Natural killer cell (primary cell): ENCODE measurements at regions not wholly inside any gene's neighbourhood (a gene's known extent, or its start where the extent isn't known, plus 50 kb on each side); places are given as distances from the start of the nearest gene placed in this dataset.

Experiments used
- ATAC-seq, 3 donors: fragments of 150-1000 bp in 2 of 3; fragments of 200-7000 bp in 1 of 3; cut with Tn5 transposase; 1 replicate in 1 of 3; 2 replicates in 2 of 3; pipeline ENCODE4 v1.10.0; 2021; ENCODE audit warnings: mild to moderate bottlenecking in 2 of 3, moderate library complexity in 2 of 3
- DNase-seq, 2 donors: peaks; one replicate each; pipeline versions ENCODE4 v3.0.0 to v3.0.0-alpha.2; 2013 to 2021; ENCODE audit warnings: mixed read lengths in 1 of 2
- H3K27ac ChIP-seq: one replicate; pipeline ENCODE4 v1.5.1; 2013; ENCODE audit warnings: mild to moderate bottlenecking, low read length
- H3K27me3 ChIP-seq: one replicate; pipeline ENCODE4 v1.6.1; 2013; ENCODE audit warnings: low read length; ENCODE audit not compliant: control insufficient read depth, insufficient read depth
- H3K36me3 ChIP-seq: one replicate; pipeline ENCODE4 v1.6.1; 2013; ENCODE audit warnings: low read length; ENCODE audit not compliant: control insufficient read depth, insufficient read depth
- H3K4me1 ChIP-seq: one replicate; pipeline ENCODE4 v1.6.1; 2013; ENCODE audit warnings: low read length; ENCODE audit not compliant: control insufficient read depth, insufficient read depth
- H3K4me3 ChIP-seq: one replicate; pipeline ENCODE4 v1.5.1; 2013; ENCODE audit warnings: low read length
- H3K9me3 ChIP-seq: one replicate; pipeline ENCODE4 v1.6.1; 2013; ENCODE audit warnings: low read length; ENCODE audit not compliant: control insufficient read depth, insufficient read depth
- H3K27ac Mint-ChIP-seq, 2 donors: one replicate each; pipeline ENCODE4 v1.8.0; 2022; ENCODE audit warnings: mild to moderate bottlenecking in 2 of 2, mixed read lengths in 2 of 2, moderate library complexity in 1 of 2
- H3K27me3 Mint-ChIP-seq, 2 donors: one replicate each; pipeline ENCODE4 v1.8.0; 2022; ENCODE audit warnings: low read depth in 2 of 2, mixed read lengths in 2 of 2
- H3K36me3 Mint-ChIP-seq: one replicate; pipeline ENCODE4 v1.8.0; 2022; ENCODE audit warnings: mixed read lengths
- H3K4me1 Mint-ChIP-seq, 2 donors: one replicate each; pipeline ENCODE4 v1.8.0; 2022; ENCODE audit warnings: mixed read lengths in 2 of 2
- H3K4me3 Mint-ChIP-seq: one replicate; pipeline ENCODE4 v1.8.0; 2022; ENCODE audit warnings: mild to moderate bottlenecking, moderate library complexity, mixed read lengths
- H3K9me3 Mint-ChIP-seq, 2 donors: one replicate each; pipeline ENCODE4 v1.8.0; 2022; ENCODE audit warnings: mixed read lengths in 2 of 2
- WGBS: methylation state at CpG from one replicate; pipeline ENCODE4 v1.1.7; 2013; ENCODE audit warnings: missing lambda C conversion rate; ENCODE audit not compliant: insufficient coverage; 5-methylcytosine and 5-hydroxymethylcytosine counted together
- intact Hi-C: fragments of 100-400 bp; cut with micrococcal nuclease; formaldehyde crosslinking; loops from one replicate; pipeline ENCODE4 v1.14.2; 2022
- TF ChIP-seq, protein P1 (sequence below): fragments of 200-600 bp; IDR thresholded peaks from one replicate; pipeline ENCODE4 v1.8.0; 2022; ENCODE audit warnings: antibody characterized with exemption

DNA sequence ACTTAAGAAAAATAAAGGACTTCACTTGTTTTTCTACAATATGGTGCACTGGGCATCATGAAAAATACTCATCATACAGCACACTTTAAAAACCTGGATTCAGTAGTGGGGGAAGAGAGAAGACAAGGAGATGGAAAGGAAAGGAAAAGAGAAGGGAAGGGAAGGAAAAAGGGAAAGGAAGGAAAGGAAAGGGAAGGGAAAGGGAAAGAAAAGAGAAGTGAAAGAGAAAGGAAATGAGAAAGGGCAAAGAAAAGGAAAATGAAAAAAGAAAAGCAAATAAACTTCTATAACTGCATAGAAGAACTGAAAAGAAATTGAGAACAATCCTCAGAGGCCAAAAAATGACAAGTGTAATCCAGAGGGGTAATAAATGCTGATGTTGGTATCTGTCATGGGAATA is 388.1 kb upstream of the PKDCC start:
- no peak for DNase-seq
- no peak for ATAC-seq
- no peak overlapping the region for H3K4me3 Mint-ChIP-seq
- Histone ChIP-seq H3K4me1 (no peaks in the 10 kb centered on the region), H3K27me3 (no peaks in the 10 kb centered on the region), H3K4me3 (no peak overlapping the region), H3K36me3 (no peaks in the 10 kb centered on the region), H3K9me3 (no peaks in the 10 kb centered on the region), H3K27ac (no peak overlapping the region)
- H3K36me3 Mint-ChIP-seq: no peaks in the 10 kb centered on the region
- no peaks in the 10 kb centered on the region for H3K4me1 Mint-ChIP-seq
- TF ChIP-seq, protein P1, sequence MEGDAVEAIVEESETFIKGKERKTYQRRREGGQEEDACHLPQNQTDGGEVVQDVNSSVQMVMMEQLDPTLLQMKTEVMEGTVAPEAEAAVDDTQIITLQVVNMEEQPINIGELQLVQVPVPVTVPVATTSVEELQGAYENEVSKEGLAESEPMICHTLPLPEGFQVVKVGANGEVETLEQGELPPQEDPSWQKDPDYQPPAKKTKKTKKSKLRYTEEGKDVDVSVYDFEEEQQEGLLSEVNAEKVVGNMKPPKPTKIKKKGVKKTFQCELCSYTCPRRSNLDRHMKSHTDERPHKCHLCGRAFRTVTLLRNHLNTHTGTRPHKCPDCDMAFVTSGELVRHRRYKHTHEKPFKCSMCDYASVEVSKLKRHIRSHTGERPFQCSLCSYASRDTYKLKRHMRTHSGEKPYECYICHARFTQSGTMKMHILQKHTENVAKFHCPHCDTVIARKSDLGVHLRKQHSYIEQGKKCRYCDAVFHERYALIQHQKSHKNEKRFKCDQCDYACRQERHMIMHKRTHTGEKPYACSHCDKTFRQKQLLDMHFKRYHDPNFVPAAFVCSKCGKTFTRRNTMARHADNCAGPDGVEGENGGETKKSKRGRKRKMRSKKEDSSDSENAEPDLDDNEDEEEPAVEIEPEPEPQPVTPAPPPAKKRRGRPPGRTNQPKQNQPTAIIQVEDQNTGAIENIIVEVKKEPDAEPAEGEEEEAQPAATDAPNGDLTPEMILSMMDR: no peak
- H3K27me3 Mint-ChIP-seq: no peaks in the 10 kb centered on the region
- H3K27ac Mint-ChIP-seq: no peak overlapping the region
- intact Hi-C loops: no loop called here
- peaks cover 0 to 2% of the 10 kb centered on the region in 2 donors for H3K9me3 Mint-ChIP-seq

DNA sequence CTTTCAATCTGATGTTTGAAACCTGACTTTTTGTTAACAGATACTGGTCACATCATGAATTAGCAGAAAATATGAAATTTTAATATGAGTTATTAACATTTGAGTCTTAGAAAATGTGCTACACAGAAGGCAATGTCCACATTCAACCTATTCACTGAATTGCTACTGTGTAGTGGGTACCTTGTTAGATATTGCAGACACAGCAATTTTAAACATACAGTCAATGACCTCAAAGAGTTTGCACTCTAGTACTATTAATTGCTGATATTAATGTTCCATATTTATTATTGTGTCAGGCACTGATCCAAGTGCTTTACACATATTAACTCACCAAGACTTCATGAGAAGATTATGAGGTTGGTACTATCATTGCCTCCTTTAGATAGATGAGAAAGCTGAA is 385.4 kb upstream of the PKDCC start:
- Mint-ChIP-seq H3K4me3 (no peak overlapping the region), H3K36me3 (no peaks in the 10 kb centered on the region), H3K4me1 (no peaks in the 10 kb centered on the region), H3K27me3 (no peaks in the 10 kb centered on the region), H3K9me3 (peaks cover 0 to 2% of the 10 kb centered on the region in 2 donors), H3K27ac (no peak overlapping the region)
- H3K9me3 ChIP-seq: no peaks in the 10 kb centered on the region
- H3K27me3 ChIP-seq: no peaks in the 10 kb centered on the region
- no peak overlapping the region for H3K4me3 ChIP-seq
- DNase-seq: no peak
- H3K27ac ChIP-seq: no peak overlapping the region
- TF ChIP-seq, protein P1: no peak
- H3K36me3 ChIP-seq: no peaks in the 10 kb centered on the region
- intact Hi-C loops: no loop called here
- ATAC-seq: no peak
- H3K4me1 ChIP-seq: no peaks in the 10 kb centered on the region

DNA sequence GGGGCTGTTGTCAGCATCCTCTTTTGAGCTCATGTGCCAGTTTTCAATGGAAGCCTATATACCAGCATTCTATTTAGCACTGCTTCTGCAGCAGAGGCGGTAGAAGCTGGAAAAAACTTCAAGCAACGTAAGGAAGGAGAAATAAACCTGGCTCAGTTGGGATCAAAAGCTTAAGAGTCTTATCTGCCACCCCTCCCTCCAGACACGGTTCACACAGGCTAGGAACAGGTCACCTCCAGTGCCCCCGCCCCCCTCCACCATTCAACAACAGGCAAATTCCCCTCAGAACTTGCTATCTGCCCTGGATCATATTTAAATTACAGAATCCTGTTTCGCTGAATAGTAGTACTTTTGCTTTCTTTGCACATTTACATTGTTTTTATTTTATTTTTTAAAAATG is 384.8 kb upstream of the PKDCC start:
- no peak overlapping the region for H3K27ac Mint-ChIP-seq

DNA sequence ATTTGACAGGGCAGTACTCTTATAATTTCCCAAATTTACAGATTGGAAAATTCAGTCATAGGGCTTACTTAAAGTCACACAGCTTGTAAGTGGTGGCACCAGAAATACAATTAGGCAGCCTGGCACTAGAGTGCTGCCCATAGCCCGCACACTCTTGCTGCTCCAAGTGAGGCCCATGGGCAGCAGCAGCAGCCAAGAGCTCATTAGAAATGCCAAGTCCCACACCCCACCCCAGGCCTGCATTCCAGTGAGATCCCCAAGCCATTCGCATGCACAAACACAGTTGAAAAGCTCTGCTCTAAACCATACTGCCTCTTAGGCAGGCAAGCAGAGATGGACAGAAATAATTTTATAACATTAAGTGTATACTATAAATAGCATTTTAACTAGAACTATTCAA is 379.3 kb upstream of the PKDCC start:
- Mint-ChIP-seq H3K36me3 (no peaks in the 10 kb centered on the region), H3K9me3 (no peaks in the 10 kb centered on the region), H3K4me1 (peaks cover 0 to 5% of the 10 kb centered on the region in 2 donors), H3K27me3 (peaks cover 0 to 9% of the 10 kb centered on the region in 2 donors), H3K4me3 (no peak overlapping the region), H3K27ac (no peak overlapping the region)
- intact Hi-C loops: no loop called here
- WGBS: 96% methylated on average over 1 of the region's 2 CpGs
- no peak for DNase-seq
- H3K4me1 ChIP-seq: no peaks in the 10 kb centered on the region
- no peak for ATAC-seq
- H3K27ac ChIP-seq: no peak overlapping the region
- TF ChIP-seq, protein P1: no peak
- H3K27me3 ChIP-seq: no peaks in the 10 kb centered on the region
- H3K9me3 ChIP-seq: no peaks in the 10 kb centered on the region
- H3K36me3 ChIP-seq: no peaks in the 10 kb centered on the region
- no peak overlapping the region for H3K4me3 ChIP-seq

More for the DNA sequence above, 384.8 kb upstream of the PKDCC start:
- Mint-ChIP-seq H3K4me1 (no peaks in the 10 kb centered on the region), H3K9me3 (peaks cover 0 to 2% of the 10 kb centered on the region in 2 donors), H3K27me3 (no peaks in the 10 kb centered on the region), H3K4me3 (no peak overlapping the region), H3K36me3 (no peaks in the 10 kb centered on the region)
- ATAC-seq (no peak), DNase-seq (no peak)
- no peaks in the 10 kb centered on the region for H3K27me3 ChIP-seq
- intact Hi-C loops: no loop called here
- TF ChIP-seq, protein P1: no peak
- H3K27ac ChIP-seq: no peak overlapping the region
- no peaks in the 10 kb centered on the region for H3K9me3 ChIP-seq
- 79% methylated on average over 4 of the region's 5 CpGs for WGBS
- H3K4me1 ChIP-seq: no peaks in the 10 kb centered on the region
- H3K36me3 ChIP-seq: no peaks in the 10 kb centered on the region
- no peak overlapping the region for H3K4me3 ChIP-seq
